ENCODE measurements at regions not wholly inside any gene's neighbourhood (a gene's known extent, or its start where the extent isn't known, plus 50 kb on each side); places are given as distances from the start of the nearest gene placed in this dataset.

DNA sequence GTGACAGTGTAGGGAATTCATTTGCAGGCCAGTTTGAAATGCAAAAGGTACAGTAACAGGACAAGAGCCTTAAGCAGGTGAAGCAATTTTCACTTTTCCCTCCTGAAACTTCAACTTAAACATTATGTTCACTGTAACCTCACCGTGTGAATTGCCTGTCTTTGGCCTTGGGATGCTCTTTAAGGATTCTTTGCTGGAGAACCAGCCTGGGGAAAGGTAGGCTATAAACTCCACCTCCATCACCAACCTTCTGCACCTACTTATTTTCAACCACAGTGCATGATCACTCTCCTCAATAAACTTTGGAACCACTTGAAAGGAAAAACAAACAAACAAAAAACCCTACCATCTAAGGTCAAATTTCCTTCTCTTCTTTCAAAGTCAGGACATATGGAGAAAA, 300.5 kb downstream of the TLE1 start:
- TF ChIP-seq, protein P1, sequence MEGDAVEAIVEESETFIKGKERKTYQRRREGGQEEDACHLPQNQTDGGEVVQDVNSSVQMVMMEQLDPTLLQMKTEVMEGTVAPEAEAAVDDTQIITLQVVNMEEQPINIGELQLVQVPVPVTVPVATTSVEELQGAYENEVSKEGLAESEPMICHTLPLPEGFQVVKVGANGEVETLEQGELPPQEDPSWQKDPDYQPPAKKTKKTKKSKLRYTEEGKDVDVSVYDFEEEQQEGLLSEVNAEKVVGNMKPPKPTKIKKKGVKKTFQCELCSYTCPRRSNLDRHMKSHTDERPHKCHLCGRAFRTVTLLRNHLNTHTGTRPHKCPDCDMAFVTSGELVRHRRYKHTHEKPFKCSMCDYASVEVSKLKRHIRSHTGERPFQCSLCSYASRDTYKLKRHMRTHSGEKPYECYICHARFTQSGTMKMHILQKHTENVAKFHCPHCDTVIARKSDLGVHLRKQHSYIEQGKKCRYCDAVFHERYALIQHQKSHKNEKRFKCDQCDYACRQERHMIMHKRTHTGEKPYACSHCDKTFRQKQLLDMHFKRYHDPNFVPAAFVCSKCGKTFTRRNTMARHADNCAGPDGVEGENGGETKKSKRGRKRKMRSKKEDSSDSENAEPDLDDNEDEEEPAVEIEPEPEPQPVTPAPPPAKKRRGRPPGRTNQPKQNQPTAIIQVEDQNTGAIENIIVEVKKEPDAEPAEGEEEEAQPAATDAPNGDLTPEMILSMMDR (IDR thresholded peaks at IDR 0.05): no peak
- TF ChIP-seq POLR2A (IDR thresholded peaks at IDR 0.05): no peak
- TF ChIP-seq POLR2AphosphoS5 (IDR thresholded peaks at IDR 0.05; ENCODE audit: insufficient read depth in 1 of 2, low read depth in 1 of 2): no peak

All from vagina (tissue), 2 donors.